ENCODE measurements at regions not wholly inside any gene's neighbourhood (a gene's known extent, or its start where the extent isn't known, plus 50 kb on each side); places are given as distances from the start of the nearest gene placed in this dataset.

GRCh38 chr11:111444040-111444439 lies 65.0 kb upstream of the POU2AF1 start:
- DNase-seq (ENCODE audit: low read depth), result no peak

- no peak for DNase-seq (ENCODE audit: low read depth)
These were observed 64.6 kb upstream of the POU2AF1 start for GRCh38 chr11:111443640-111444039.

GRCh38 chr11:111443032-111443431 lies 64.0 kb upstream of the POU2AF1 start:
- DNase-seq (ENCODE audit: low read depth), result no peak

DNA sequence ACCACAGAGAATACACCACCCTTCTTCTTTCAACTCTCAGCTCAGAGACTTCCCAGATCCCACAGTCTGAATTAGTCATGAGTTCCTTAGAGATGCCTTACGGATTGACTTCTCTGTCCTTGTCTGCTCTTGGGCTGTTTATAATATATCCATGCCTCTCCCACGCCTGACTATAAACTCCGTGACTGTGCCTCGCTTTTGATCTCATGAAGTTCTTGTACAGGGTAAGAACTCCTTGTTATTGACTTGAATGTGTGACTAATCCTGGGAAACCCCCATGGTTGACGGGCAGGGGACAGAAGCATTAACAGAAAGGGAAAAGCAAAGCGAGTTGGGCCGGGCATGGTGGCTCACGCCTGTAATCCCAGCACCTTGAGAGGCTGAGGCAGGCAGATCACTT lies 62.4 kb upstream of the POU2AF1 start:
- peak; percentile 64 for DNase-seq (ENCODE audit: low read depth)

DNA sequence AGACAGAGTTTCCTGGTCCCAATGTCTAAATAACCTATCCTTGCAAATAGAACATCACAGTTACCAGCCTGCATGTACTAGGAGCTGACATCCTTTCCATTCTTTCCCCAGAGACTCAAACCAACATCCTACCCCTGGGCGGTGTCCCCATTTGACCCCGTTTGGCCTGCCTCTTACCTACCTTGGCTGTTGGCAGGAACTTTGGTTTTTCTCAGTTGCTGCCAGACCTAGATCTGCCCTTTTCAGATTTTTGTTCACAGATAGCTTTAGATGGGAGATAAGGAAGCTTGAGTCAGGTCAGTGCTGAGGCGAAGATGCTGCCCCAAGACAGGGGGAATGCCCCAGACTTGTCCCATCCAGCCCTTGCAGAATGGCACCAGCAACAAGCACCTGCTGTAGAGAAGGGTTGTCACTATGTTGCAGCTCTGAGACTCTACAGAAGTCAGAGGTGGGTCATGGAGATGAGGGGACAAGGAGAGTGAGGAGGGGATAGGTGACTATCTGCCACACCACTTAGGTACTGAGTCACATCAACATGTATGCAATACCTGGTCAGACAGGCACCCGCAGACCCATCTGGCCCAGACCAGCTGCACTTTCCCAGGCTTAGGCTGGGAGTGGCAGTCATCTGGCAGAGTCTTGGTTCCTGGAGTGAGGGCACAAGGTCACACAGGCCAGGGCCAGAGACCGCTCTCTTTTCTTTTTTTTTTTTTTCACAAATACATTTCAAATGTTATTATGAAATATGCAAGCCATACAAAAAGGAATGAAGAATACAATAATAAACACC lies 61.5 kb upstream of the POU2AF1 start:
- no peak for DNase-seq (ENCODE audit: low read depth)

DNA sequence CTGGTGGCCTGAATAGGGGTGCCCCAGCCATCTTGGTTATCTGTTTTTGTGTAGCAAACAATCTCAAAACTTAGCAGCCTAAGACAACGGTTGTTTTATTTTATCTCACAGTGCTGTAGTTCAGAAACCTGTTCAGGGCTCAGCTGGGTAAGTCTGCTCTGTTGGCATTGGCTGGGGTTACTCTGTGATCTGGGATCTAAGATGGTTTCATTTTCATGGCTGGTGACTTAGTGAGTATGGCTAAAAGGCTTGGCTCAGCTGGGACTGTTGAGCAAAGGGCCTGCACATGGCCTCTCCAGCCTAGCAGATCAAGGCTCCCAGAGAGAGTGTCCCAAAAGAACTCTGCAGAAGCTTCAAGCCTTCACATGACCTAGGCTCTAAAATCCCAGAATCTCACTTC lies 60.8 kb upstream of the POU2AF1 start:
- no peak for DNase-seq (ENCODE audit: low read depth)

DNA sequence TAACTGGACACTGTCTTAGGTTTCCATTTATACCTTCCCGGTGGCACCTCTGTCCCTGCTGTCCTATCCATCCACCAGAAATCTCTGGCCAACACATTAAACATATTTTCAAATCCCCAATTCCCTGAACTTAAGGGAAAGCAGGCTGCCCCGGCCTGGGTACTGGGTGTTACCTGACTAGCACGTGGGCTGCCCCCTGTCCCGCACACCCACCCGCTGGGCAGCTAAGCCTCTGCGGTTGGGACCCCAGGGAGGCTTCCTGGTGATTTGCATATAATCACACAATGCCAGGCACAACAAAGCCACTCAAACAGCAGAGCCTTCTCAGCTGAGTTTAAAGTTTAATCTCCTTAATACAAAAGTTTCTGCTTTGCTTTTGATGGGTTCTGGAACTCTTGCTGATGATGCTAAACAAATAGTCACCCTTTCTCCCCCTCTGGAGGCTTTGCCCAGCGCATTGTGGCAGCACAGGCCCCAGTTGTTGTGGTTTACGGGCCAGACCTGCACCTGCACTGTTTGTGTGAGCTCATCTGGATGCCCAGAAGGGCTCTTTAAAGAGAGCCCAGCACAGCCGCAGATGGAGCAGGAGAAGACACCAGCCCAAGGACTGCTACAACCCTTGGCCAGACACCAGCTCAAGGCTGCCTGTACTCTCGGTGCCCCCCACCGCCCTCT lies 59.9 kb upstream of the POU2AF1 start:
- DNase-seq (ENCODE audit: low read depth), result no peak

- DNase-seq (ENCODE audit: low read depth), result no peak
These were observed 59.1 kb upstream of the POU2AF1 start for GRCh38 chr11:111438168-111438567.

- no peak for DNase-seq (ENCODE audit: low read depth)
These were observed 56.1 kb upstream of the POU2AF1 start for GRCh38 chr11:111435046-111435698.

DNA sequence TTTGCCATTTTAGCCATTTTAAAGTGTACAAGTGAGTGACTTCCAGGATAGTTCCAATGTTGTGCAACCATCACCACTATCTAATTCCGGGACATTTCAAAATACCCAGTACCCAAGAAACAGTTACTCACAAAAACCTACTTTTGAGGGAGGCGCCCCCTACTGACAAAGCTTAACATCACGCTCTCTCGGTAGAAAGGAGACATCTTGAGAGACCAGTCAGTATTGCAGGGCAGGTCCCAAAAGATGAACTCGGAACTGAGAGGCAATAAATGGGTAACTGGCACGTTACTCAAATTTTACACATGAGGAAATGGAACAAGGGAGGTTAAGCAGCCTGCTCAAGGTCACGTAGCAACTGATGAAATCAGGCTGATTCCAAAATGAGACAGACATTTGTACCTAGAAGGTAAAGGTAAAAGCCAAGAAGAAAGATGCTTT lies 50.0 kb upstream of the POU2AF1 start:
- DNase-seq (ENCODE audit: low read depth), result peak; percentile 45
